GM12878 (cell line): ENCODE measurements at regions not wholly inside any gene's neighbourhood (a gene's known extent, or its start where the extent isn't known, plus 50 kb on each side); places are given as distances from the start of the nearest gene placed in this dataset.
A peak's percentile ranks its signal among the peaks of the same experiment; 100 is the strongest.

Source experiments
- ASH2L ChIP-seq: fragments of 300-600, 200-600 bp; sonication (generic); IDR thresholded peaks from 2 replicates; pipeline ENCODE4 v1.6.1; 2017; ENCODE audit warnings: low read depth, mild to moderate bottlenecking, borderline replicate concordance
- ATF2 ChIP-seq: IDR thresholded peaks from 2 replicates; pipeline ENCODE4 v1.6.1; 2012; ENCODE audit warnings: low read length, inconsistent platforms
- BACH1 ChIP-seq: fragments of 450-650 bp; IDR thresholded peaks from 2 replicates; pipeline ENCODE4 v1.6.1; 2017; ENCODE audit warnings: mild to moderate bottlenecking, borderline replicate concordance
- BHLHE40 ChIP-seq, 2 experiments: fragments of 450-650 bp in 1 of 2; IDR thresholded peaks; 2 replicates each; pipeline ENCODE4 v1.6.1; 2011 to 2017; ENCODE audit warnings: low read depth in 2 of 2, borderline replicate concordance in 1 of 2, improper control_type of control experiment in 1 of 2, low read length in 1 of 2, mild to moderate bottlenecking in 1 of 2
- CBFB ChIP-seq: IDR thresholded peaks from 2 replicates; pipeline ENCODE4 v1.6.1; 2016; ENCODE audit warnings: antibody characterized with exemption, low read depth
- CEBPB ChIP-seq, 2 experiments: fragments of 150-350 bp in 1 of 2; IDR thresholded peaks; 2 replicates each; pipeline ENCODE4 v1.6.1; 2012 to 2014; ENCODE audit warnings: low read depth in 2 of 2, low read length in 2 of 2, borderline replicate concordance in 1 of 2, inconsistent platforms in 1 of 2
- CHD1 ChIP-seq: IDR thresholded peaks from 2 replicates; pipeline ENCODE4 v1.6.1; 2012; ENCODE audit warnings: low read depth, low read length, improper control_type of control experiment
- CREM ChIP-seq: IDR thresholded peaks from 2 replicates; pipeline ENCODE4 v1.6.1; 2014; ENCODE audit warnings: antibody characterized with exemption, low read depth
- EED ChIP-seq: sonication (generic); IDR thresholded peaks from 2 replicates; pipeline ENCODE4 v1.6.1; 2016; ENCODE audit warnings: antibody characterized with exemption, low read depth
- EP300 ChIP-seq, 2 experiments: fragments of 150-350 bp in 1 of 2; IDR thresholded peaks; 2 replicates each; pipeline ENCODE4 v1.6.1; 2011 to 2012; ENCODE audit warnings: low read depth in 2 of 2, low read length in 2 of 2, borderline replicate concordance in 1 of 2, improper control_type of control experiment in 1 of 2, inconsistent platforms in 1 of 2; ENCODE audit not compliant: control insufficient read depth in 1 of 2
- GABPA ChIP-seq: IDR thresholded peaks from 2 replicates; pipeline ENCODE4 v1.6.1; 2014; ENCODE audit warnings: antibody characterized with exemption, low read depth, mild to moderate bottlenecking, inconsistent platforms
- GATAD2B ChIP-seq: fragments of 450-650 bp; conservative IDR thresholded peaks from 2 replicates; pipeline ENCODE4 v1.6.1; 2017; ENCODE audit warnings: low read depth, mild to moderate bottlenecking, moderate library complexity
- PRDM15 ChIP-seq: fragments of 450-650 bp; formaldehyde crosslinking; IDR thresholded peaks from 2 replicates; pipeline ENCODE4 v1.4.0; 2020; ENCODE audit warnings: mild to moderate bottlenecking, moderate library complexity
- RAD51 ChIP-seq: fragments of 450-650 bp; IDR thresholded peaks from 2 replicates; pipeline ENCODE4 v1.6.1; 2016; ENCODE audit warnings: moderate library complexity, mild to moderate bottlenecking, inconsistent platforms
- RCOR1 ChIP-seq: conservative IDR thresholded peaks from 2 replicates; pipeline ENCODE4 v1.6.1; 2012; ENCODE audit warnings: low read depth, low read length, improper control_type of control experiment
- RUNX3 ChIP-seq: IDR thresholded peaks from 2 replicates; pipeline ENCODE4 v1.6.1; 2012; ENCODE audit warnings: low read length, inconsistent platforms
- SIX5 ChIP-seq: IDR thresholded peaks from 2 replicates; pipeline ENCODE4 v1.6.1; 2011; ENCODE audit warnings: mild to moderate bottlenecking, low read depth, low read length, moderate library complexity; ENCODE audit not compliant: severe bottlenecking
- SMAD1 ChIP-seq: fragments of 450-650 bp; IDR thresholded peaks from 2 replicates; pipeline ENCODE4 v1.6.1; 2018; ENCODE audit warnings: mild to moderate bottlenecking, low read depth; ENCODE audit not compliant: partially characterized antibody
- SMAD5 ChIP-seq: IDR thresholded peaks from 2 replicates; pipeline ENCODE4 v1.6.1; 2016; ENCODE audit warnings: antibody characterized with exemption, low read depth
- TCF12 ChIP-seq: IDR thresholded peaks from 2 replicates; pipeline ENCODE4 v1.6.1; 2011; ENCODE audit warnings: low read depth, mild to moderate bottlenecking, low read length
- WRNIP1 ChIP-seq: IDR thresholded peaks from 2 replicates; pipeline ENCODE4 v1.6.1; 2011; ENCODE audit warnings: low read depth, low read length, improper control_type of control experiment, borderline replicate concordance
- ZBTB33 ChIP-seq: fragments of 450-650 bp; IDR thresholded peaks from 2 replicates; pipeline ENCODE4 v1.6.1; 2017; ENCODE audit warnings: mild to moderate bottlenecking
- ZNF217 ChIP-seq: fragments of 450-650 bp; IDR thresholded peaks from 2 replicates; pipeline ENCODE4 v1.6.1; 2017; ENCODE audit warnings: antibody characterized with exemption, mild to moderate bottlenecking
- ZNF24 ChIP-seq: fragments of 450-650 bp; IDR thresholded peaks from 2 replicates; pipeline ENCODE4 v1.6.1; 2017; ENCODE audit warnings: antibody characterized with exemption, mild to moderate bottlenecking
- ZNF622 ChIP-seq: fragments of 450-650 bp; IDR thresholded peaks from 2 replicates; pipeline ENCODE4 v1.6.1; 2017; ENCODE audit warnings: mild to moderate bottlenecking, inconsistent platforms
- ZZZ3 ChIP-seq: IDR thresholded peaks from 2 replicates; pipeline ENCODE4 v1.6.1; 2011; ENCODE audit warnings: low read depth; ENCODE audit not compliant: control insufficient read depth, insufficient read length

GRCh38 chr2:8004250-8004681, 677.6 kb upstream of the ID2 start (continued):
- no peak for TF ChIP-seq ZNF217
- no peak for TF ChIP-seq ZBTB33
- TF ChIP-seq SIX5, result no peak
- TF ChIP-seq RAD51, result 0 out of 2 replicates have a peak, but pooled peaks have one; percentile 20
- 0 out of 2 replicates have a peak, but pooled peaks have one; percentile 19 for TF ChIP-seq ATF2
- TF ChIP-seq BHLHE40 (IDR thresholded peaks at IDR 0.05; ENCODE audit: borderline replicate concordance in 1 of 2, low read depth in 2 of 2, low read length in 1 of 2), result peak in 1 of 2 experiments; percentile 22; a peak in 1 of 4 replicates
- no peak for TF ChIP-seq ZZZ3
- no peak for TF ChIP-seq WRNIP1
- TF ChIP-seq GABPA, result 0 out of 2 replicates have a peak, but pooled peaks have one; percentile 11
- peak; percentile 40; the same call in 1 of the 2 replicates for TF ChIP-seq ZNF24
- no peak for TF ChIP-seq CBFB
- peak; percentile 21; the same call in 1 of the 2 replicates for TF ChIP-seq RUNX3
- TF ChIP-seq BACH1, result no peak
- peak; percentile 65; the same call in 1 of the 2 replicates for TF ChIP-seq PRDM15
- no peak for TF ChIP-seq SMAD1
- TF ChIP-seq TCF12, result no peak
- no peak for TF ChIP-seq ZNF622
- TF ChIP-seq ASH2L, result no peak
- peak; percentile 68 for TF ChIP-seq CREM
- TF ChIP-seq SMAD5, result no peak
- TF ChIP-seq EP300 (IDR thresholded peaks at IDR 0.05; ENCODE audit: borderline replicate concordance in 1 of 2, control insufficient read depth in 1 of 2, low read depth in 2 of 2, low read length in 2 of 2), result peak; percentile 69 to 79; a peak in 2 of 4 replicates
- TF ChIP-seq CEBPB (IDR thresholded peaks at IDR 0.05; ENCODE audit: borderline replicate concordance in 1 of 2, low read depth in 2 of 2, low read length in 2 of 2), result no peak
- TF ChIP-seq GATAD2B, result peak; percentile 36; the same call in 1 of the 2 replicates
- TF ChIP-seq EED, result 0 out of 2 replicates have a peak, but pooled peaks have one; percentile 20
- no peak for TF ChIP-seq CHD1
- TF ChIP-seq RCOR1, result 0 out of 2 replicates have a peak, but pooled peaks have one; percentile 66
- TF ChIP-seq, all 136 proteins: peak for 29
